Breast epithelium (tissue), 3 donors: ENCODE measurements at regions not wholly inside any gene's neighbourhood (a gene's known extent, or its start where the extent isn't known, plus 50 kb on each side); places are given as distances from the start of the nearest gene placed in this dataset.

Source experiments
- POLR2AphosphoS5 ChIP-seq, 3 donors: sonication (generic); formaldehyde crosslinking; IDR thresholded peaks; one replicate each; pipeline ENCODE4 v1.6.1; 2017; ENCODE audit warnings: antibody characterized with exemption in 3 of 3
- TF ChIP-seq, protein P1 (sequence below), 3 donors: fragments of 450-650 bp; IDR thresholded peaks; one replicate each; pipeline ENCODE4 v1.5.1; 2016 to 2017; ENCODE audit warnings: antibody characterized with exemption in 3 of 3, mild to moderate bottlenecking in 3 of 3, moderate library complexity in 3 of 3

DNA sequence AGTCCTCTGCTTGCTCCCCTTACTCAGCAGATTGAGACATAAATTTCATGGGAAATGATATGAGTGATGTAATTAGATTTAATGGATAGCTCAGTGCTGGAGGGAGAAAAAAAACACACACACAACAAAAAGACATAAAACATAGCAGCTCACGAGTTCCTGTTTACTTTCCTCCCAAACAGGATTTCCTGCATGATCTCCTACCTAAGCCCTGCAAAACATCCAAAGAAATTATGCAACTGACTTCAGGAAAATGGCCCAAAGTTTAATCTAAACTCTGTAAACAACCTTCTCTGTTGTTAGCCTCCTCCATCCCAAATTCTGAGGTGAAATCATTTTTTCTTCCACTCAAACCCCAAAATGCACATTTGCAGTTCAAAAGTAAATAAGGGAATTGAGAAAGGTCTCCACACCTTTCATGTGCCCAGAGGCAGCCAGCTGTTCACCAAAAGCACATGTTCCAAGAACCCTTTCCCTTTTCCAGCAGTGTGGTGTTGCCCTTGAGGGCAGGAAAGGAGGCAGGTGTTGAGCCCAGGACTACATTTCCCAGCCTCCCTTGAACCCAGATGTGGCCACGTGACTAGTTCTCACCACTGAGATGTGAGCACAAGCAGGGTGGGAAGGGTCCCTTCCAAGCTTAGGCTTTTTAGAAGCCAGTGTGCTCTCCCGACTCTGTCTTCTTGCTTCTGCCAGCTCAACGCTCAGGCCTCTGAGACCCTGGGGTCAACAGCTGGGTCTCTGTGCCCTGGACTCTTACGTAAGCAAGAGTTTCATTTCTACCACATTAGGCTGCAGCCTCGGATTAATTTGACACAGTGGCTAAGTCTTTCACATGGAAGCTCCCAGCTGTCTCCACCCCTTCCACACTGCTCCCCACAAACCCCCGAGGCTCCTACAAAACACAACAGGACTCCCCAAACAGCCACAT lies 301.2 kb downstream of the CTTN start:
- TF ChIP-seq POLR2AphosphoS5 (IDR thresholded peaks at IDR 0.05), result no peak
- TF ChIP-seq, protein P1, sequence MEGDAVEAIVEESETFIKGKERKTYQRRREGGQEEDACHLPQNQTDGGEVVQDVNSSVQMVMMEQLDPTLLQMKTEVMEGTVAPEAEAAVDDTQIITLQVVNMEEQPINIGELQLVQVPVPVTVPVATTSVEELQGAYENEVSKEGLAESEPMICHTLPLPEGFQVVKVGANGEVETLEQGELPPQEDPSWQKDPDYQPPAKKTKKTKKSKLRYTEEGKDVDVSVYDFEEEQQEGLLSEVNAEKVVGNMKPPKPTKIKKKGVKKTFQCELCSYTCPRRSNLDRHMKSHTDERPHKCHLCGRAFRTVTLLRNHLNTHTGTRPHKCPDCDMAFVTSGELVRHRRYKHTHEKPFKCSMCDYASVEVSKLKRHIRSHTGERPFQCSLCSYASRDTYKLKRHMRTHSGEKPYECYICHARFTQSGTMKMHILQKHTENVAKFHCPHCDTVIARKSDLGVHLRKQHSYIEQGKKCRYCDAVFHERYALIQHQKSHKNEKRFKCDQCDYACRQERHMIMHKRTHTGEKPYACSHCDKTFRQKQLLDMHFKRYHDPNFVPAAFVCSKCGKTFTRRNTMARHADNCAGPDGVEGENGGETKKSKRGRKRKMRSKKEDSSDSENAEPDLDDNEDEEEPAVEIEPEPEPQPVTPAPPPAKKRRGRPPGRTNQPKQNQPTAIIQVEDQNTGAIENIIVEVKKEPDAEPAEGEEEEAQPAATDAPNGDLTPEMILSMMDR (IDR thresholded peaks at IDR 0.05), result no peak
